ENCODE measurements at regions not wholly inside any gene's neighbourhood (a gene's known extent, or its start where the extent isn't known, plus 50 kb on each side); places are given as distances from the start of the nearest gene placed in this dataset.

GRCh38 chr15:46696281-46696680 lies 1021.0 kb upstream of the SEMA6D start:
- TF ChIP-seq CTCF (conservative IDR thresholded peaks at IDR 0.05; ENCODE audit: low read length) (no peak), EZH2phosphoT487 (IDR thresholded peaks at IDR 0.05; ENCODE audit: borderline replicate concordance, low read depth, low read length) (no peak)

All from OCI-LY7 (cell line).